GM20000 (cell line): ENCODE measurements at regions not wholly inside any gene's neighbourhood (a gene's known extent, or its start where the extent isn't known, plus 50 kb on each side); places are given as distances from the start of the nearest gene placed in this dataset.

Source experiments
- DNase-seq: peaks from one replicate; pipeline ENCODE4 v3.0.0; 2012; ENCODE audit warnings: low spot score
- TF ChIP-seq, protein P1 (sequence below): IDR thresholded peaks from 2 replicates; pipeline ENCODE4 v1.5.1; 2012; ENCODE audit warnings: mild to moderate bottlenecking, control low read depth; ENCODE audit errors: extremely low read depth, missing control alignments

DNA sequence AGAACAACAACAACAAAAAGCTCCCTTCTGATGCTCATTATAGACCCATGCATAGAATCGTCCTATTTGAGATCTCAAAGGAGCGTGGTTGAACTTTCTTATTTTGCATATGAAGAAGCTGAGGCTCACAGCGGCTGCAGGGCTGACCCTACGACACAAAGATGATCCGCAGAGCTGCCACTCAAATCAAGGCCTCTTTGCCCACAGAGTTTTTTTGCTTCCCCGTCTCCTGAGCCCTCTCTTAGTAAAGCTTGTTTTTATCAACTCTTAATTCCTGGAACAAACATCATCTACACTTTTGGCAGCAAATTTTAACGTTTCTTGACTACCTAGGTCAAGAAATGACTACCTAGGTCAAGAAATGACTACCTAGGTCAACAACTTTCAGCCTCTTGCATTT is 73.7 kb downstream of the C16orf95 start:
- no peak for DNase-seq
- TF ChIP-seq, protein P1, sequence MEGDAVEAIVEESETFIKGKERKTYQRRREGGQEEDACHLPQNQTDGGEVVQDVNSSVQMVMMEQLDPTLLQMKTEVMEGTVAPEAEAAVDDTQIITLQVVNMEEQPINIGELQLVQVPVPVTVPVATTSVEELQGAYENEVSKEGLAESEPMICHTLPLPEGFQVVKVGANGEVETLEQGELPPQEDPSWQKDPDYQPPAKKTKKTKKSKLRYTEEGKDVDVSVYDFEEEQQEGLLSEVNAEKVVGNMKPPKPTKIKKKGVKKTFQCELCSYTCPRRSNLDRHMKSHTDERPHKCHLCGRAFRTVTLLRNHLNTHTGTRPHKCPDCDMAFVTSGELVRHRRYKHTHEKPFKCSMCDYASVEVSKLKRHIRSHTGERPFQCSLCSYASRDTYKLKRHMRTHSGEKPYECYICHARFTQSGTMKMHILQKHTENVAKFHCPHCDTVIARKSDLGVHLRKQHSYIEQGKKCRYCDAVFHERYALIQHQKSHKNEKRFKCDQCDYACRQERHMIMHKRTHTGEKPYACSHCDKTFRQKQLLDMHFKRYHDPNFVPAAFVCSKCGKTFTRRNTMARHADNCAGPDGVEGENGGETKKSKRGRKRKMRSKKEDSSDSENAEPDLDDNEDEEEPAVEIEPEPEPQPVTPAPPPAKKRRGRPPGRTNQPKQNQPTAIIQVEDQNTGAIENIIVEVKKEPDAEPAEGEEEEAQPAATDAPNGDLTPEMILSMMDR, result no peak

DNA sequence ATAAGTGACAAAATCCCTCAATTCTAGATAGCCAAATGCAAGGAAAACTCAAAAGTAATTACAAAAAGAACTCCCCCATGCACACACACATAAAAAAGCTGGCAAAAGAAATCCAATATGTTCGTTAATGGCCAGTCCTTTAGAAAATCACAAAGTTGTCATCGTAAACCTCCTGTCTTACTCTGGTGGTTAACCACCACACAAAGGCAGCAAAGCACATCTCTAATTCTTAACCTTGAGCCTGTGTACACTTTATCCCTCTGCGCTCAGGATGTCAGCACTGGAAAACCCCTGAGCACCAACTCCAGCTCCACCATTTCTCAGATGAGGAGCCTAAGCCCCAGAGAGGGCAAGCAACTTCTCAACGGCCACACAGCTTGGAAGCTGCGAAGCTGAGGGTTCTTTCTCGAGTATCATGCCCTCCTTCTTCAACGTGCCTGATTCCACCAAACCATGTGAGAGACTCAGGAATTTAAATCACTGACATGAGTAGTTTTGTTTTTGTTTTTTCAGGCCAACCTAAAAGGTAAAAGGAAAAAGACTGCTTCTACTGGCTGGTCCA is 72.5 kb downstream of the C16orf95 start:
- TF ChIP-seq, protein P1, result no peak
- no peak for DNase-seq

DNA sequence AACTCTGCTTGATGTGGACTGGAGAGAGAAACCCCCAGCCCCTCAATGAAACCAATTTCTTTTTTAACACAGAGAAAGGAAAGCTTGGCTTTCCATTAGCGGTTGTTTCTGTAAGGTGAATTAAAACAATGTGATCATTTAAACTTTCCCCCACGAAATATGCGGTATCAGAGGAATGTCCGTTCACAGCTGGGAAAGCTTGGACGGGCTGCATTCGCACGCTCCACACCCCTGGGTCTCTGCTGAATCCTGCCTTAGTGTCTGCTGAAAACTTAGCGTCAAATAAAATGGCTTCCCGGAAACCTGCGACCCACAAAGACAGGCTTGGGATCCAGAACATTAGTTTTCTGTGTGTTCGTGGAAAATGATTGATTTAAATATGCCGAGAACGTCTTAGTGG is 71.7 kb downstream of the C16orf95 start:
- TF ChIP-seq, protein P1, result no peak
- DNase-seq, result no peak

DNA sequence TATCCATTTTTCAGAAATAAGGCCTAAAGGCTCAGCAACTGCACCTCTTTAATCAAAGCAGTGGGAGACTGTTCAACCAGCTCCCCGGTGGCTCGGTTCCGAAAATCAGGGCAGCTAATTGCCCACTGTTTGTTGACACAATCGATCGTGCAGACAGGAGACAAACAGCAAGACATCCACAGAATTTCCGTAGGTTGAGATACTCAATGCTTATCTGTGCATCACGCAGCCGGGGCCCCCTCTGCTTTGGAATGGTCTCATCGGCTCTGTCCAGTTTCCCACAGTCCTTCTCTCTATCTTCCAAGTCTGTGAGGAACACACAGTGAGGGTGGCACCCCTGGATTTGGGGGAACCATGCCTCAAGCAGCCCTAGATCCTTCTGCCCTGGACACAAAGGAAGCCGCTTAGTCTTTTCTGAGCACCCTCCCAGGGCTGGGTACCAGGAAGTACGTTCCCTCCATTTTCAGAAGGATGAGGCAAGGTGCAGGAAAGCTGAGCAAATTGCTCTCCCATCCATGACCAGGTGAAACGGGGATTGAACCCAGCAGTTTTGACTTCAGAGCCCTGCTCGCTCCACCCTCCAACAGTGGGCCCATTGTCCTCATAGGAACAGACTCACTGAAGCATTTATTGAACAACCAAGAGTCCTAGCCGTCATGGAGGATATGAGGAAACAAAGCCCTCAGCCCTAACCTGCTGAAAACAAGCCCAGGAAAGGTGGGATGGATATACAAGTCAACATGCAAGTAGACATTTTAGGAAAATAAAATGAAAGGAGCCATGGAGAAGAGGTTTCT is 70.7 kb downstream of the C16orf95 start:
- TF ChIP-seq, protein P1, result no peak
- no peak for DNase-seq

DNA sequence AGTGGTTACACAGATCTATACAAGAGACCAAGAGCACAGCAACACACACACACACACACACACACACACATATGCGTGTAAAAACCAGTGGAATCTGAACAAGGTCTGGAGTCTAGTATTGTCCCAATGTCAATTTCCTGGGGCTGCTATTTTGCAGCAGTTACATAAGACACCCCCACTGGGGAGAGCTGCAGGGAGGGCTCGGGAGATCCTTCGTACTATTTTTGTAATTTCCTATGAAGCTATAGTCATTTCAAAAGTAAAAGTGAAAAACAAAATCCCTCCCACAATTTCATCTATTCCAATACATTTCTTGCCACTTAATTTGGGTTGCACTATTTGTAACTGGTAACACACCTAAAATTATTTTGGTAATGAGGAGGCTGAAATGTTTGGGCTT is 68.5 kb downstream of the C16orf95 start:
- no peak for DNase-seq
- TF ChIP-seq, protein P1, result no peak

DNA sequence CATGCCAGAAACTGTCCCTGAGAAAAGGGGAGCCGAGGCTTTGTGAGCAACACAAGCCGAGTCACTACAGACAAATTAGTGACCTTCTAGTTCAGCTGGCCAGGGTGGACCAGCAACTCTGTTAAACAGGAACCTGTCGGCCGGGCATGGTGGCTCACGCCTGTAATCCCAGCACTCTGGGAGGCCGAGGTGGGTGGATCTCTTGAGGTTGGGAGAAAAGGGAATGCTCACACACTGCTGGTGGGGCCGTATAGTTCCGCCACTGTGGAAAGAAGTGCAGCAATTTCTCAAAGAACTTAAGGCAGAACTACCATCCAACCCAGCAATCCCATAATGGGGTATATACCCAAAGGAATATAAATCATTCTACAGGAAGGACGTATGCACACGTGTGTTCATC is 67.8 kb downstream of the C16orf95 start:
- TF ChIP-seq, protein P1, result no peak
- DNase-seq, result no peak

DNA sequence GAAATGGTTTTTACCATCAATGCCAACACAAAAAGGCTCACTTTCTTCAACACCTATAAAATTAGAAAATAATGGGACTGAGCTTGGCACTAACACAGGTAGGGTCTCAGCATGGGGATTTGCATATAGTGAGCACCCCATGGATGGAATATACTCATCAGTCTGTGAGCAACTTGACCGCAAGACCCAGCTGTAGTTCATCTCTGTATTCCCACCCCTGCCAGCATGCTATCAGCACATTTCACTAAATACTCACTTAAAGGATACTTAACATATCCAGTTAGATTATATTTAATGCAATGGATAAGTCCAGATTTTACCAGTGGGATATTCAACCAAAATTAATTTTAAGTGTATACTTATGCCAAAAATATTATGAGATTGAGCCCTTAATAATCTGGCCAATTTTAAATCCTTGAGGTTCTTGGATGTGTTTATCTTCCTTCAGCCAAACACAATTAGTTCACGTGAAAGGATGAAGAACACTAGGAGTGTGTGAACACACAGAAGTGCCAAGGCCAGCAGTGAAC is 66.7 kb downstream of the C16orf95 start:
- DNase-seq, result no peak
- TF ChIP-seq, protein P1, result no peak
